ENCODE measurements at regions not wholly inside any gene's neighbourhood (a gene's known extent, or its start where the extent isn't known, plus 50 kb on each side); places are given as distances from the start of the nearest gene placed in this dataset.
A peak's percentile ranks its signal among the peaks of the same experiment; 100 is the strongest.

GRCh38 chr10:118500477-118501104, 94.9 kb downstream of the PRLHR start:
- no peak for DNase-seq

- DNase-seq, result no peak
Observed at GRCh38 chr10:118499186-118499585, 96.3 kb downstream of the PRLHR start.

- no peak for DNase-seq
Observed at GRCh38 chr10:118498623-118499022, 96.8 kb downstream of the PRLHR start.

- no peak for DNase-seq
Observed at GRCh38 chr10:118497227-118497626, 98.2 kb downstream of the PRLHR start.

- DNase-seq, result no peak
Observed at GRCh38 chr10:118496525-118496924, 98.9 kb downstream of the PRLHR start.

GRCh38 chr10:118495499-118495898, 99.9 kb downstream of the PRLHR start:
- peak; percentile 25 for DNase-seq

- DNase-seq, result no peak
Observed at GRCh38 chr10:118491055-118491454, 104.4 kb downstream of the PRLHR start.

- no peak for DNase-seq
Observed at GRCh38 chr10:118488710-118489497, 106.5 kb downstream of the PRLHR start.

- no peak for DNase-seq
Observed at GRCh38 chr10:118485641-118486040, 109.8 kb downstream of the PRLHR start.

GRCh38 chr10:118484152-118484871, 111.1 kb downstream of the PRLHR start:
- DNase-seq, result no peak

GRCh38 chr10:118483496-118483895, 112.0 kb downstream of the PRLHR start:
- DNase-seq, result no peak

GRCh38 chr10:118482393-118483331, 112.8 kb downstream of the PRLHR start:
- DNase-seq, result no peak

- no peak for DNase-seq
Observed at GRCh38 chr10:118481871-118482270, 113.6 kb downstream of the PRLHR start.

GRCh38 chr10:118475214-118475613, 120.2 kb downstream of the PRLHR start:
- DNase-seq, result no peak

- DNase-seq, result no peak
Observed at GRCh38 chr10:118474111-118474510, 121.3 kb downstream of the PRLHR start.

- no peak for DNase-seq
Observed at GRCh38 chr10:118473305-118473960, 122.0 kb downstream of the PRLHR start.

- peak; percentile 47 for DNase-seq
Observed at GRCh38 chr10:118472415-118473304, 122.8 kb downstream of the PRLHR start.

- DNase-seq, result peak; percentile 90
Observed at GRCh38 chr10:118471863-118472262, 123.6 kb downstream of the PRLHR start.

GRCh38 chr10:118470470-118470869, 125.0 kb downstream of the PRLHR start:
- no peak for DNase-seq

GRCh38 chr10:118467200-118467599, 125.1 kb upstream of the FAM204A start:
- no peak for DNase-seq

GRCh38 chr10:118465300-118465874, 123.3 kb upstream of the FAM204A start:
- DNase-seq, result no peak
